Activated CD8-positive, alpha-beta memory T cell treated with anti-CD3 and anti-CD28 coated beads, Interleukin-2, amount 50 U/mL, for 24 hours (primary cell): ENCODE measurements at regions not wholly inside any gene's neighbourhood (a gene's known extent, or its start where the extent isn't known, plus 50 kb on each side); places are given as distances from the start of the nearest gene placed in this dataset.
A peak's percentile ranks its signal among the peaks of the same experiment; 100 is the strongest.

ENCODE experiments used
- DNase-seq: peaks from one replicate; pipeline ENCODE4 v3.0.0-alpha.2; 2020; ENCODE audit errors: extremely low read depth

- no peak for DNase-seq
Observed at GRCh38 chr9:134228649-134229048, 64.3 kb upstream of the RNU6ATAC start.

DNA sequence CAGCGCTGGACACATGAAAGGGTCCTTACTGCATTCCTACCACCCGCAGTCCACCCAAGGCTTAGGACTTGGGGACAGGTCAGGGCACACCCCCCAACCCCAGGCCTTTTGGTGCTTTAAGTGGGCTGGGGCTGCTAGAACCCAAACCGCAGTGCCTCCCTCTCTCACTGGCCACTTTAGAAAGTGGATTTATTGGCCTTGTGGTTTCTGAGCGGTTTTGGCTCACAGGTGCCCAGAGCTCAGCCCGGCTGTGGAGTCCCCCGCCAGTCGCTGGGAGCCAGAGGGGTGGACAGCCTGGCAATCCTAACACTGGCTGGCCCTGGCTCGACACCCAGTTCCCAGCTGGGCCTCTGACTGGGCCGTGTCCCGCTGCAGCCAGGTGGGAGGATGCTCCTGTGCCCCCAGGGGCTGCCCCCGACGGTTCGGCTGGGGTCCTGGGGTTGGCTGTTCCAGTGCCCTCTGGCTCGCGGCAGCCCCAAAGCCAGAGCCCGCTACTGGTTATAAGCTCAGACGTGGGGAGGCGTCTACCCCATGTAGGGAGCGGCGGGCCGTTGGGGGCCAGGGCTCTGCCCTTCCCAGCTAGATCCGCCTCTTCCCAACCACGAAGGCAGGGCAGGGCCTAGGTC, 65.2 kb upstream of the RNU6ATAC start:
- no peak for DNase-seq

GRCh38 chr9:134230092-134230941, 66.0 kb upstream of the RNU6ATAC start:
- DNase-seq: no peak

DNA sequence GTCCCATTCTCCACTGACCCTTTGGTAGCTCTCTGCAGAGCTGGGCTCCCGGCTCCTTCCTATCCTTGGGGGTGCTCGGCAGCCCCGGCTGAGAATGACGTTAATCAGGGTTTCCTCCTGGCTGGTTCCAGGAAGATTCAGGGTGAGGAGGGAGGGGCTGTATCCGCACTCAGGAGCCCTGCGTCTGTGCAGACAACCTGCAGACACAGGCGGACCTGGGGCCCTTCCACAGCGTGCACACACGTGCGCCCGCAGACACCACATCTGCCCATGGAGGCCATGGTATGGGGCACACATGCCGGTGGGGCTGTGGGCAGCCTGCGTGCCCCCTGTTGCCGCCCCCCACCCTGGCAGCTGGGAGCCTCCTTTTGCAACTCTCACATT, 66.6 kb upstream of the RNU6ATAC start:
- no peak for DNase-seq

DNA sequence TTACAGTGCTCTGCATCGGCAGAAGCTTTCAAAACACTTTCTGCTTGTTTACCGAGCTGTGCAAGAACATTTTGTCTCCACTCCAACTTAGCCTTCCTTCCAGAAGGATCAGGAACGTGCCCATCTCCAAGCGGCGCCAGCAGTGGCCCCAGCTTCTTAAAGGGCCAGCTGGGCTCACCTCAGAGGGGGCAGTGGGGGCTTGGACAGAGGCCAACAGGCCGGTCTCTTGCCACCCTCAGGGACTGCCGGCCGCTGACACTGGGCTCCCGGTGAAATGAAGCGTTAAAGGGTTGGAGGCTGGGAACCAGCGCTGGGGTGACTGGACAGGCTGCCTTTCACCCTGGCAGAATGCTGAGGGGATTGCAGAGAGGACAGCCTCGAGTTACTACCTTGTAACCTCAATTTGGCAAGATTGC, 67.0 kb upstream of the RNU6ATAC start:
- DNase-seq: no peak

DNA sequence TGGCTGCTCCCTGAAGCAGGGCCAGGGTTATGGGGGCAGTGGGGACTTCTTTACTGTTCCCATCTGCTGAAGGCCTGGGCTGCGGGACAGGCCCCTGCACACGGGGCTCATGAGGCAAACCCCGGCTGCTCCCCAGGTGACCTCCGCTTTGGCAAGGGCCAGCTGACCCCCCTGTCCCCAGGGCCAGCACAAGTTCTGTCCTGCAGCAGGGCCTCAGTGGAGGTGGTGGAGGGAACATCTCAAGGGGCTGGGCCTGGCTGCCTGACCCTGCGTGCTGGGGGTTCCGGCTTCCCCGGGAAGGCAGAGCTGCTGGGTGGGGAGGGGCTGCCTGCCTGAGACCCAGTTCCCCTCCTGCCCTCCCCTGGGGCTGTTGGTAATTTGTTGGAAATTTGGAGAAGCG, 67.4 kb upstream of the RNU6ATAC start:
- DNase-seq: no peak

DNA sequence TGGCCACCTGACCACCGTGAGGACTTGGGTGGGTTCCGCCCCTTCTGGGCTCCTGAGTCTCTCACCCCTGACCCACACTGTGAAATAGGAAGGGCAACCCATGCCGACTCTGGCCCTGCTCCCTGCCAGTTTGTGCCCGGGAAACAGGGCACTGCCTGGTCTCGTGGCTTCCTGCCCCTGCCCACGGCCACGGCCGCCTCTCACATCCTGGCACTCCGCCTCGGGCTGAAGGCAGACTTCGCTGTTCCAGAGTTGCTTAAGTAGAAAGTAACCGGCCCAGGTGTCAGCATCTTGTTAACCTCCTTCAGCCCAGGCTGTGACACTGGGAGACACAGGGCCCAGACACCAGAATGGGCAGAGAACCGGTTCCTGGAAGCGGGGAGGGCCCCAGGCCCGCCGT, 68.7 kb upstream of the RNU6ATAC start:
- DNase-seq: no peak

GRCh38 chr9:134234001-134234660, 69.8 kb upstream of the RNU6ATAC start:
- DNase-seq: no peak

DNA sequence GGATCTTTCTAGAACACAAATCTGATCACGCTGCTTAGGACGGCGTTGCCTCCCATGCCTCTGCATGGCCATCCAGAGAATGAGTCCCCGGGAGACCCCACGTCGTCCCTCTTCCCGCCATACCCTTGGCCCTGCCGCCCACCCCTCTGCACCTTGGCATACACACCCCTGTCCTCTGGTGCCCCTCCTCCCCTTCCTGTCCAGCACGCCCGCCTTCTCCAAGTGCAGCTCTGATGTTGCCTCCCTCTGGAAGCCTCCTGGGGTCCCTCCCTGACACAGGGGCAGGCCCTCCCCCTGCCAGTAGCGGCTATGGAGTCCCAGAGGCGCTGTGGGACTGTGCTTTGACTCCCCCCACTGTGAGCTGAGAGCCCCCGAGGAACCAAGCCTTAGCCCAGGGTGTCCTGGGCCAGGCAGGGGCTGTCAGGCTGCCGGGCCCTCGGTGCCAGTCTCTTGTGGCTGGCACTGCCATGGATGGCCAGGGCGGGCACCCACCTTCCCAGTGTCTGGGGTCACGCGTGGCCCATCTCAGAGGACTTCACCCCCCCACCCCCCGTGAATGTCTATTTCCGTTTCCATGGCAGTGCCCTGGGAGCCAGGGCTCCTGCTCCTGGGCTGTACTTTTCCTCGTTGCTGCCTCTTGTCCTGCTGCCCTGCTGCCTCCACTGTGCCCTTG, 70.5 kb upstream of the RNU6ATAC start:
- no peak for DNase-seq

- no peak for DNase-seq
Observed at GRCh38 chr9:134235366-134235765, 71.0 kb upstream of the RNU6ATAC start.

- DNase-seq: no peak
Observed at GRCh38 chr9:134236001-134236421, 71.6 kb upstream of the RNU6ATAC start.

GRCh38 chr9:134236935-134237629, 72.7 kb upstream of the RNU6ATAC start:
- no peak for DNase-seq

- DNase-seq: no peak
Observed at GRCh38 chr9:134237630-134238265, 73.4 kb upstream of the RNU6ATAC start.

DNA sequence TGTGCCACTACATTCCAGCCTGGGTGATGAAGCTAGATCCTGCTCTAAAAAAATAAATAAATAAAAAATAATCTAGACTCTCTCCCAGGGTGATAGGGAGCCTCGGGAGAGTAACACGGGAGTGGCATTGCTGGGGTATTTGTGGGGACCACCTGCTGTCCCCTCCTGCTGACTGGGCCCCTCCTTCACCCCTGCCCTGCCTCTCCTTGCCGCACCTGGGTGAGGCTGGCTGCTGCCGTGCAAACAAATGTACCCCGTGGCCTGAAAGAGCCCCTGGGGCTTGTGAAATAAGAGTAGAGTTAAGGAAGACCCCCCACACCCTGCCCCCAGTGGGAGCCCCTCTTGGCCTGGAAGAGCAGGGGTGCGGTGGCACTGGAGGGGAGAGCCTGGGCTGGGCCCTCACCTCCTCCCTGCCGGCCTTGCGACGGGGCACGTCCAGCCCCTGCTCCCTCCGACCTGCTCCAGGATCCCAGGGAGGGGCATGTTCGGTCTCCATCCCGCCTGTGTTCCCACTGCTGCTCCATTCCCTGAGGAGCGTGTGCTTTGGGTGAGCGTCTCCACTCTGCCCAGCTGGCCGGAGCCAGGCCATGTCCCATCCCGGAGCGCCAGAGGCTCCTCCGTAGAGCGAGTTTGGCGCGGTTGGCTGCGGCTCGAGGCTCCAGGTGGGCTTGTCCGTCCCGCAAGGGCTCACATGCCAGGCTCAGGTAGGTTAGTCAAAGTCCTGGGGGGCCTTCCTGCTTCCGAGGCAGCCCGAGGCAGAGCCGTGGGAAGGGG, 75.0 kb upstream of the RNU6ATAC start:
- no peak for DNase-seq

DNA sequence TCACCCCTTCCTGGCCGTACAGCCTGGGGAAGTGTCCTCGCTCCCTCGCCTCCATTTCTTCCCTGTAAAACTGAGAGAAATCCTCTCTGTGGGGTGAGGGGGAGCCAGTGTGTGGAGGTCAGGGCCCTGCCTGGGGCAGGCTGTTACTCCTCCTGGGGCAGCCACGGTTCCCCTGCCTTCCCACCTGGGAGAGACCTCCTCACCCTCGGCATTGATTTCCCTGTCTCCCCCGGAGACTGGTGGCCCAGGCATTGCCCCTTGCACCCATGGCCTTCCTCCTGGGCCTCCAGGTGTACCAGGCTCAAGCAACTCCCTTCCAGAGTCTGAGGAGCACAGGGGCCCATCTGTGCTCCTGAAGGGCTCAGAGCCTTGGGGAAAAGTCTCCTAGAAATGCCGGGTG, 75.6 kb upstream of the RNU6ATAC start:
- no peak for DNase-seq

DNA sequence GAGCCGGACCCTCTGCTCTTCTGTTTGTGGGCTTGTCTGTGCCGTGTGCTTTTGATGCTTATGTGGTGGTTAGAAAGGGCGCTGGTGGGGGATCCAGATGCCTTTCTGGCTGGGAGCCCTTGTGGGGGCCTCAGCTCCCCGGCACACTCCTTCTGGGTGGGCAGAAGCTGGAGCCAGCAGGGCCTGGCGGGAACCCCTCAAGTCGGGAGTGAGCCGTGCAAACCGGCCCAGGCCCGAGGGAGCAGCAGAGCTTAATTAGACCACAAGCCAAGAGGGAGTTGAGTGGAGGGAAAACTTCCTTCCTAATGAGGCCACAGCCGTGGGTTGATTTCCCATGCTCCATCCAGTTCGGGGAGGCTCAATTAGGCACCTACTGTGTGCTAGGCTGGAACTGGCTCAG, 76.0 kb upstream of the RNU6ATAC start:
- DNase-seq: no peak

DNA sequence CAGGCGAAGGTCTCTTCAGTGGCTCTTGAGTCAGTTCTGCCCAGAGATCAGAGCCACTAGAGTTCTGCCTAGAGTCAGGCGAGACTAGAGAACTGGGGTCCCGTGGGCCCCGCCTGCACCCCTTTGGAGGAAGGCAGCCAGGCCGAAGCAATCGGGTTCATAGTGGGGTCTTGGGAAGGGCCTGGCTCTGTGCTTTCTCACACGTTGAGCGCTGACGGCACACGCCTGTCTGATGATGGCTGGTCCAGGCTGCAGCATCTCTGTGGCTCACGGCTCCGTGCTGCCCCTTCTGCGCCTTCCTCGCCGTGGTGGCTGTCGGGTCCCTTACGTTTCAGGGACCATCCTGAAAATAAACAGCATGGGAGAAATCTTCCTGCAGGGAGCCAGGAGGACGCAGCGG, 78.3 kb upstream of the RNU6ATAC start:
- no peak for DNase-seq

- peak; percentile 3 for DNase-seq
Observed at GRCh38 chr9:134243778-134244467, 79.6 kb upstream of the RNU6ATAC start.

GRCh38 chr9:134245179-134245578, 80.8 kb upstream of the RNU6ATAC start:
- DNase-seq: no peak
